ENCODE measurements at regions not wholly inside any gene's neighbourhood (a gene's known extent, or its start where the extent isn't known, plus 50 kb on each side); places are given as distances from the start of the nearest gene placed in this dataset.

- H3K27ac Mint-ChIP-seq (ENCODE audit: unreplicated experiment) = peak overlapping the region; percentile 93
- H3K4me1 Mint-ChIP-seq (ENCODE audit: low read depth, unreplicated experiment) = peaks cover 35% of the 10 kb centered on the region
- DNase-seq = peak; percentile 35
- no peaks in the 10 kb centered on the region for H3K27me3 Mint-ChIP-seq (ENCODE audit: unreplicated experiment)
- H3K36me3 Mint-ChIP-seq (ENCODE audit: unreplicated experiment) = no peaks in the 10 kb centered on the region
- peak overlapping the region; percentile 68 for H3K4me3 Mint-ChIP-seq (ENCODE audit: unreplicated experiment)
- peak; percentile 82 for TF ChIP-seq CTCF (IDR thresholded peaks at IDR 0.05; ENCODE audit: partially characterized antibody, unreplicated experiment)
- H3K9me3 Mint-ChIP-seq (ENCODE audit: unreplicated experiment) = no peaks in the 10 kb centered on the region
Measured at GRCh38 chr3:193190146-193190786, 50.8 kb upstream of the PLAAT1 start.
